HG03025 (cell line): ENCODE measurements at regions not wholly inside any gene's neighbourhood (a gene's known extent, or its start where the extent isn't known, plus 50 kb on each side); places are given as distances from the start of the nearest gene placed in this dataset.

Experiments used
- ATAC-seq: cut with Tn5 transposase; IDR thresholded peaks from one replicate; pipeline ENCODE4 v1.9.1; 2021; ENCODE audit warnings: mild to moderate bottlenecking, moderate library complexity; ENCODE audit not compliant: unreplicated experiment, low FRiP score

DNA sequence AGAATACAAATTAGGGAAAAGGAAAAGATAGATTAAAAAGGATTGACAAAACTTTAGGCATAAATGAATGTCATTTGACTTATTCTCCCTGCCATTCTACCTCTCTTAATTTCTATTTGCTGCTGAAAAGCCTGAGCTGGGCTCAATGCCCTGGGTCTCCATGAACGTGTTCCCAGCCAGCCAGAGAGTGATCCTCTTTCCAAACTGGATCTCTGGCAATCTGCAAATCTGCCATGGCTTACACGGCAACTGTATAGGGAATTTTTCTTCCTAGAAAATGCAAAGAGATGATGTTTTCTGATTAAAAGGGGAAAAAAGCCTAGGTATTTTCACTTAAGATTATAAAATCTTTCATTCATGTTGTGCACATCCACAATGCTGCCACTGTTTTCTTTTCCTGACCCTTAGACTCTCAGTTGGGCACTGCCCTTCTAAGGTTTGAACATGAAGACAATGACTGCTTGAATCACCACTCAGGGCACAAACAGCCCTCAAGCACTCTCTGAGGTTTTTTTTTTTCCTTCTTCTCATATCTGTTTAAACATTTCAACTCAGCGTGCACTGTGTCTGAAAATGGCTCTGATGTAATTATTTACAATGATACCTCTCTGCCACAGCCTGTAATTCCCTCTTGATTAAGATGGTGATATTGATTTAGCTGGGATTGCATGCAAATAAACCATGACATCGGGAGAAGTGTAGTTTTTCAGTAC is 60.3 kb downstream of the DACT1 start:
- ATAC-seq: no peak

DNA sequence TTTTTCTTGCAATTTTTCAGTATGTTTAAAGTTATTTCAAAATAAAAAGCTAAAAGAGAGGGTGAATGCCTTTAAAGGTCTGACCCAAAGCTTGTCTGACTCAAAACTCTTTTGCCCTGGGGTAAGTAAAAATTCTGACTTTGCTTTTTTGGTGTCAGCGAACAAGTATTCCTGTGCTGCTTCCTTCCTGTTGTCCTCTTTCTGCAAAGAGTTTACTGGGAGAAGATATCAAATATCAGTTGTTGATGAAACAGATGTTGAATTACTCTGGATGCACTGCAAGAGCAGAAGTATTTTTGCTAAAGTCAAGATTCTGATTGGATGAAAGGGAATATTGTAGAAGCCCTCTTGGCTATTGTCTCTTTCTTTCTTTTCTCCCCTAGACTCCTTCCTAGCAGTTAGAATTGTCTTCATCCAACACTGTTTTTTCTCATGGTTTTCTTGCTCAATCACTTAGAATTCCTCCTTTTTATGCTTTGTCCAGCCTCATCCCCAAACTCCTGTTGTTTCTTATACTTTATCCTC is 62.0 kb downstream of the DACT1 start:
- ATAC-seq: no peak

DNA sequence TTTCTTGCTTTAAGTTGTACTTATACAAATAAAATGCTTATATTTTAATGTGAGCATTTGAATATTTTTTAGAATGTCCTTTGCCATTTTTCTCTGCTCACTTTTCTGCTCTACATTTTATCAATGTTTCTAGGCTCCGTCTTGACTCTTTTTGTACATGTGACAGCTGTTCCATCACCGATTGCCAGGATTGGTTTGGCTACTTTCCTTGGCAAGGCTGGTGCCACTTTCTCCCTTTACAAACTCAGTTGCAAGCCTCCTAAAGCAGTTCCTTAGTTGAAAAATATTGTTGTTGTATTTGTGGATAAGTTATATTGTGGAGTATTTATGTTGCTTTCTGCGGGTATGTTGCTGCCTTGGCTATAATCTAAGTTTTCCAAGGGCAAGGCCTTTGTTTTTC is 63.4 kb downstream of the DACT1 start:
- ATAC-seq: no peak

DNA sequence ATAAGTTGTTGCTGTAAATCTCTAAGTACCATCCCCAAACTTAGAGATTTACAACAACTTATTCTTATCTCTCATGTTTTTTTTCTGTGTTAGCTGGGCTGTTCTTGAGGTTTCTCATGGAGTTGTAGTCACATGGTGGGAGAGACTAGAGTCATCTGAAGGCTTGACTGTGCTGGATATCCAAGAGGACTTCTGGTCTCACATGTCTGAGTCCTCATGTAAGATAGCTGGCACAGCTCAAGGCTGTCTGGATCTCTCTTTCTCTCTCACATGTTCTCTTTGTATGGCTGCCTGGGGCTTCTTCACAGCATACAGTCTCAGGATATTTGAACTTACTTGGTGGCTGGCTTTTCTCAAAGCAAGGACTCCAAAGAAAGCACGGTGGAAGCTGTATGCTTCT is 63.8 kb downstream of the DACT1 start:
- no peak for ATAC-seq

DNA sequence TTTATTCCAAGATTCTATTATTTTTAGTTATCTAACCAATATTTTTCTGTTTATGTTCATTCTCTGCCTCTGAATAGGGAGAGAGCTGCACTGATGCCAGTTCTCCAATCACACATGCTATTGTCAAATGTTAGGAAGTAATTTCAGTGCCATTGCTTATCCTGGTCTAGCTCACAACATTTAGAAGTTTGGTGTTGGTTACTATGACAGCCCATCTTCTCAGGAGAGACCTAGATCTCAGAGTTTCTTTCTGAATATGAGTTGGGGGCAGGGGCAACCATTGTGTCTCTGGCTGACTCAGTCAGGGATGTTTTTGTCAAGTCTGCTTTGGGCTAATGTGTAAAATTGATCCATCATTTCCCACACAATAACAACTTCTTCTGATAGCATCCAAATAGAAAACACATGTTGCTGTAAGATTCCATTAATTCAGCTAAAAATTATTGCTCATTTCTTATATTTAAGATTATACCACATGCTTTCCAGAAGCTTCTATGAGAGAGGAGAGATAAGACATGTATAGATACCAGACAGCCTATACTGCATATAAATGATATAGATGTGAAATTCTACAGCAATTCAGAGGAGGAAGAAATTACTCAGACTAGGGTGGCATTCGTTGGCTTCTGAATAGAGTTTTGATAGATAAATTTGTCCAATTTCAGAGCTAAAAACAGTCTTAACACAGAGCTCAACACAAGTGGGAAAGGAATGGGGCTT is 64.8 kb downstream of the DACT1 start:
- ATAC-seq: no peak

DNA sequence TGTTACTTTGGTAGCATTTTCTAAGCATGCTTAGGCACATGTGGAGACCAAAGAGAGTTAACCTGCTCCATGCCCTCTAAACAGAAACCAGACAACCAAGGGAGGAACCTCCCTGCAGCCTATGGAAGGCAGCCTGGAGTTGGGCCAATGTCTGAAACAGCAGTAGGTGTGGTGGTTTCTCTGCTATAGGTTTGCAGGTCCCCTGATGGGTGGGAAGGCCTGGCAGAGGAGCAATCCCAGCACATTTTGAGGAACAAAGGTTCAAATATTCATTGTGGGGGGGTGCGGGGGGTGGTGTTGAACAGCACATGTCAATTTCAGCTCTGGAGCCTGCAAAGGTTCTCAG is 65.4 kb downstream of the DACT1 start:
- ATAC-seq: no peak

DNA sequence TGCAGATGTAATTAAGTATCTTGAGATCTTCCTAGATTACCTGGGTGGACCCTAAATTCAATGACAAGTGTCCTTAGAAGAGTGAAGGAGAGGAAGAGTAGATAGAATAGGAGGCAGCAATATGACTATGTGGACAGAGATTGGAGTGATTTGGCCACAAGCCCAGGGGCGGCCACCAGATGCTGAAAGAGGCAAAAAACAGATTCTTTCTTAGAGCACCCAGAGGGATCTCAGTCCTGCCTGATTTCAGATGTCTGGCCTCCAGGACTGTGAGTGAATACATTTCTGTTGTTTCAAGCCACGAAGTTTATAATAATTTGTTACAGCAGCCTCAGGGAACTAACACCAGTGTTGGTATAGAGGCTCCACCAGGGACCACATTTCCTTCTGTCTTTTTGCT is 67.3 kb downstream of the DACT1 start:
- no peak for ATAC-seq

DNA sequence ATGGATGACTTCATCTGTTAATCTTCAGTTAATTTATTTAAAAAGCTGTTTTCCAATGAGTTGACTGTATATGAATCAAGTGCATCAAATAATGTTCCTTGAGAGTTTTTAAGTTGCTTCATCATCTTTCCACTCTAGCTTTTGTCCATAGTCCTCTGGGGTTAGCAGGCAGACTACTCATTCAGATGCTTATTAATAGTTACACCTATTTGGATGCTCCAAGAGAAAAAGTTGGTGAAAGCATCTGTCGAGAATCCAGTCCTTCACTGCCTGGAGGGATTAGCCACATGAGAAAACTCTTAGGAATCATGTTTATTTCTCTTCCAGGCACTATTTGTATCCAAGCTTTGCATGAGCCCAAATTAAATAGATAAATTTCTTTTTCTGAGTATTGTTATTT is 70.2 kb downstream of the DACT1 start:
- ATAC-seq: no peak

DNA sequence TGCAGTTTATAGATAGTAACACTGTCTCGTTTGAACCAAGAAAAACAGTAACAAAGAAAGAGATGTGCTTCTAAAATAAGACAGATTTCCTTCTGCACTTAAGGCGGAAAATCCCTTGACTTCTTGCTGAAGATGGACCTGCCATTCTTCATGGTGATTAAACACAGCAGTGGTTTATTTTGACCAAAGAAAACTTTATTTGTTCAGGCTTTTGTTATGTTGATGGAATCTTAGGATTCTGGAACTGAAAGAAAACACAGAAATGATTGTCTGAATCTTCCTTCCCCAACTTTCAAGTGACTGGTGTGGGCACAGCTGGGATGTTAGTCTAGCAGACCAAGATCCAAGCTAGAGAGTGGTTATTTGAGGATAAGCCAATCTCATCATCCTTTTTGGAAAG is 72.2 kb downstream of the DACT1 start:
- ATAC-seq: no peak

DNA sequence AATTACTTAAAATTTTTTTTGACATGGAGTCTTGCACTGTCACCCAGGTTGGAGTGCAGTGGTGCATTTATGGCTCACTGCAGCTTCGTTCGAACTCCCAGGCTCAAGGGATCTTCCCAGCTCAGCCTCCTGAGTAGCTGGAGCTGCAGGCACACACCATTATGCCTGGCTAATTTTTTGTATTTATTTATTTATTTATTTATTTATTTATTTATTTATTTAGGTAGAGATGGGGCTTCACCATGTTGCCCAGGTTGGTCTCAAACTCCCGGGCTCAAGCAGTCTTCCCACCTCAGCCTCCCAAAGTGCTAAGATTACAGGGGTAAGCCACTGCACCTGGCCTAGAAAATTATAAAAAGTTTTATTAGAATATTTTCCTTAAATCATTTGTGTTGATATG is 73.6 kb downstream of the DACT1 start:
- no peak for ATAC-seq

DNA sequence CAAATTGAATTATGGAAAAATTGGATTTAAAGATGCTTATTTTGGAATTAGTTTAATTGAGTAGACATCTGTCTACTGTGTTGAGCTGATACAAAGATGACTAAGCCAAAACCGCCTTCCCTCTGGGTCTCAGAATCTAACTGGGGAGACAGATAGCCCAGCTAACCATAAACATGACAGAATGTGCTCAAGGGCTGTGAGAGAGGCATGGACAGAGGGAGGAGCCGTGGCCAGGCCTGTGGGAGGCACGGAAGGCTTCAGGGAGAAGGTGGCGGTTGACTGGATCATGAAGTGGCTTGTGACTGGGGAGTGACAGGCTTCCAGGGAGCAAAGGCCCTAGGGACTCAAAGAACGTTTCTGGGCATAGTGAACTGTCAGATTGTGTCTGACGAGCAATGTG is 74.6 kb downstream of the DACT1 start:
- ATAC-seq: no peak

DNA sequence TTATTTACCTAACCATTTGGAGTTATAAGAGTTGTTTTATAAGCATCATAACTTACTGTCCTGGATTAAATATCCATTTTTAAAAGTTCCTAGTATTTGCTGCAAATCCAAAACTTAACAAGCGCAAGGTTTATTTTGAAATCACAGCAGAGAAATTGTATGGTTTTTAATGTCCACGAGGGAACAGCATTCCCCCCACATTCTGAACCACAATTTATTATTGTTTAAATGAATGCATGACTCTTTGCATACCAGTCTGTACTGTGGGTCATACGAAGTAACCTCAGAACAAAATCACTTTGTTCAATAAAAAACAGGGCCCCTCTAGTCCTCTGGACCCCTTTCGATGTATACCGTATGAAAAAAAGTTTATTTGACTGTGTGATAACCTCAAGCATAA is 75.9 kb downstream of the DACT1 start:
- no peak for ATAC-seq

DNA sequence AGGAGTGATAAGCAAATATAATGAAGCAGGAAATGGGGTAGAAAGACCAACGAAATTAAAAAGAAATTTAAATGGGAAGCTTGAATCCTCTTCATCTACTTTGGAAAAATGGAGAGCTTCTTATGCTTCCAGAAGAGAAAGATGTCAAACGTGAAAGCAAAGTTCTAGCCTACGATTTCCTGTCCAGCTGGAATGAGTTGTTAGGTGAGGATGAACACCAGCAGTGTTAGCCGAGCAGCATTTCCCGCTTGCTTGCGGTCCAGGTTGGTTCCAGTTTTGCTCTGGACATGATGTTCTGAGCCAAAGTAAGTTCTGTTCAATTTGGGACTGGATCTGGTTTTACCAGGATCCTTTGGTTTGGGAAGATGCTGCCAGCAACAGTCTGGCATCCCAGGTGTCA is 78.9 kb downstream of the DACT1 start:
- ATAC-seq: no peak

DNA sequence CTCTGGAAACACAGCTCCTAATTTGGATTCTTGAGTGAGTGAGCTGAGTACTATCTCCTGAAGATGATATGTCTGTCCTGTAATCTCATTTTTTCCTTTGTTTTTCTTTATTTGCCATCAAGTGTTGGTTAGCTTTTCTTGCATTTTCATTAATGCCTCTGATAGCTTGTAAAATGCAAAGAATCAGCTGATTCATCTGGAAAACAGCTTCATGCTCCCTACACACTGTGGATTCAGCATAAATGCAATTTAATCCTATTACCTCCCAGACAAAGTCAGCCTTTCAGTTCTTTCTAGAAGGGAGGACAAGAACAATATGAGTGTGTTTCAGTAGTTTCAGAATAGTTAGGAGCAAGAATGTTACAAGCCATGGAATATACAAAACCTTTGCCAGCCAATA is 79.4 kb downstream of the DACT1 start:
- ATAC-seq: no peak

DNA sequence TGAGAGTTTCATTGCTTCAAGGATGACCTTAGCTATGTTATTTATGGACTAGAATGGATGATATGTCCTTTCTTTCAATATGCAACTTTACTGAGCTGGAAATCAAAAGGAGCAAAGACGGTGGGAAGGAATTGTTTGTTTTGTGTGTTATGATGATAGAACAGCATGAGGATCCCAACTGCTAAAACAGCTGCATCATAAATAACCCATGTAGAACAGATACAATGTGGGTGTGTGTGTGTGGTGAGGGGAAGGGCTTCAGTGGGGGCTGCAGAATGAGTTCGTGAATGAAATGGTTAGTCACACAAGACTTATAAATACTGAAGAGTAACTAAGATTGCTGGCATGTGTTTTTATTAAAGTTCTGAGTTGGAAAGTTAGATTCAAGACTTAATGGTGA is 80.1 kb downstream of the DACT1 start:
- ATAC-seq: no peak

DNA sequence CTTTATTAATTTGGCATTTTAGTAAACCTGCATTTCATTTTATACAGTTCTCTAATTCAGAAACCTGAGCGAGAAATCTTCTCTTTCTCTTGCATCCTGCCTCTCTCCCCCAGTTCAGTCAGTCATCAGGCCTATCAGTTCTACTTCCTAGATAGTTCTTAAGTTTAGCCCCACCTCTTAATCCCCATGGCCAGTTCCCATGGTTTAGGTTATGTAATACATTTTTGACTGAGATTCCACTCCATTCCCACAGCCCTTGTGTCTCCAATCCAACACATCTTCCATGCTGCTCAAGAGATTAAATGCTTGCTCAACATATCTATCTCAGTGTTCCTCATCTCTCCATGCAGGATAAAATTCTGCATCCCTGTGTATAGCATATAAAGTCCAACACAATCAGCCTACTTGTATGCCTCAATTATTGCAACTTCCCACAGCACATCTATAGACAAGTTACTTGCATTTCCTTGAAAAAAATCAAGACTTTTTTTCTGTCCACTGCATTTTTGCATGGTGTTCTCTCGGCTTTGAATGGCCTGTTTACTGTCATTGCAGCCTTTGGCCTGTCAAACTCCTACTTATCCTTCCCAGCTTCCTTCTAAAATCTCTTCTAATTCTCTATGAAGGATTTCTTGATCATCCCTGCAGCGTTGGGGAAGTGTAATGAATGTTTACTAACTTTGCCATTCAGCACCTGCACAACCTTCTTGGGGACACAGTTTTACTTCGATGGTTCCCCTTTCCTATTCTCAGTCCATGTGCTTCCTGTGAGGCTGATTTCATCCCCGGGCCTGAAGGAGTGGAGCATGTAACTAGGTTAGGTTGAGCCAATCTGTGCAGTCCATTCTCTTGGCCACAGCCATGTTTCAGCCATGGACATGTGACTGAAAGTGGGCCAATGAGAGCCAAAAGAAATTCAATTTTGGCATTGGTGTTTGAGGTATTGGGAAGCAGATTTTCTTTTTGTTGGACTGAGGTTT is 80.8 kb downstream of the DACT1 start:
- no peak for ATAC-seq

DNA sequence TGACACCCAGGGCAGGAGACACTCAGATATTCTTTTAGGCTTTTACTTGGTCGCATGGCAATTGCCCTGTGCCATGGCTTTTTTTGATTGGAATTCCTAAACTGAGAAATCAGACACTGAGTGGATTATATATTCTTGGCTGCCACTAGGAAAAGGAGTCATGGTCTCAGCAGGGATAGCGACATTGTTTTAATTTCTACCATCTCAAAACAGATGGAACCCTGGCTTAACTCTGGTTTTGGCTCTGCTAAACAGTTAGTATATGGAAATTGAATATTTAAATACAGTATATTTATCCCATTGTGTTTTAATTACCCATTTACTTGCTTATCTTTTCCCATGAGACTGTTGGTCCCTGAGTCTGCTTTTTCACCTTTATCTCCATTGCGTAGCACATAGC is 84.0 kb downstream of the DACT1 start:
- ATAC-seq: no peak

DNA sequence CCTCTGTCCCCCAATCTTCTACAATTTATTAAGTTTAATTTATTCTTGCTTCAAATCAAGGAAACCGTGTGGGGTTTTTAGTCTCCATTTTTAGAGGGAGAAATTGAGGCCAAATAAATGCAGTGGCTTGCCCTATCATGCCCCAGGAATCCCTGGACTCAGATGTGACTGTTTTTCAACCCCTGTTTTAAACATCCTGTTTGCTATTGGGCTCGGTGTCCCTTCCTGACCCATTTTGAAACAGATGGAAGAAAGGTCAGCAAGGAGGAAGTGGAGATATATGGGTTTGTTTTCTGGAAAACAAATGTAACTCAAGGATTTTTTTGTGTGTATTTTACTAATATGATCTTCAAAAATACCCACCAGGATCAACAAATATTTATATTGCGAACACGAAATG is 84.7 kb downstream of the DACT1 start:
- no peak for ATAC-seq

DNA sequence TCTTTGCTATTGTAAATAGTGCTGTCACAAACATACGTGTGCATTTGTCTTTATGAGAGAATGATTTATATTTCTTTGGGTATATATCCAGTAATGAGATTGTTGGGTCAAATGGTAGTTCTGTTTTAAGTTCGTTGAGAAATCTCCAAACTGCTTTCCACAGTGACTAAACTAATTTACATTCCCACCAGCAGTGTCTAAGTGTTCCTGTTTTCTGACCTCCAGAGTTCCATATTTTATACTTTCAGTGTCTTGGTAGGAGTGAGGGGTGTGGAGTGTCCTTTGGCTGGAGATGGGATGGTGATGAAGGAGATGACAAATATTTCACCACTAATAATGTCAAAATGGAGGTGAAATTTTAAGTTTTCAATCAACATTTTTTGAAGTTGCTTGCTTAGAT is 86.4 kb downstream of the DACT1 start:
- no peak for ATAC-seq

DNA sequence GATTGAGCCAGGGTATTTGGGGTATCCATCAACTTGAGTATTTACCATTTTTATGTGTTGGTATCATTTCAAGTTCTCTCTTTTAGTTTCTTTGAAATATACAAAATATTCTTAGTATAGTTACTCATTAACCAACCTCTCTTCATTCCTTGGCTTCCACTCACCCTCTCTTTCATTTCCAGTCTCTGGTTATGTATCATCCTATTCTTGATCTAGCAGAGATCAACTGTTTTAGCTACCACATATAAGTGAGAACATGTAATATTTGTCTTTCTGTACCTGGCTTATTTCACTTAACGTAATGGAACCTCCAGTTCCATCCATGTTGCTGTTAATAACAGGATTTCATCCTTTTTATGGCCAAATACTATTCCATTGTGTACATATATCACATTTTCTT is 86.9 kb downstream of the DACT1 start:
- ATAC-seq: no peak

DNA sequence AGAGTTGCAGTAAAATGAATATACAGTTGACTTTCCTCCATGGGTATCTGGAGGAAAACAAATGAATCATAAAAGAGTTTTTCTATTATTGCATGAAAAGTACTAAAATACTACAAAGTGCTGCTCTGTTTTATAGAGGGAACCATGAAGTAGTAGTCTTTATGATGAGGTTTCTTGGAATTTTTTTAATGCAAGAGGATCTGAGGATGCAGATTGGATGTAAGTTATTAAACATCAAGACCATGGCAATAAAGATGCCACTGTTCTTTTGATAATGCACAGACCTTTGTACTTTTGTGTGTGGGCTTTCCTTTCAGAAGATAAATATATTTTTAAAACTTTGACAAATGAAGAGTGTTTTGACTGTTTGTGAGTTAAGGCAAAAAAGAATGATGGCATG is 87.5 kb downstream of the DACT1 start:
- ATAC-seq: no peak
